ENCODE measurements at regions not wholly inside any gene's neighbourhood (a gene's known extent, or its start where the extent isn't known, plus 50 kb on each side); places are given as distances from the start of the nearest gene placed in this dataset.

- no peak for TF ChIP-seq YY1 (IDR thresholded peaks at IDR 0.05; ENCODE audit: insufficient read depth, insufficient read length)
- TF ChIP-seq ZNF274 (IDR thresholded peaks at IDR 0.05; ENCODE audit: low read depth, low read length), result no peak
- no peak for TF ChIP-seq SUZ12 (IDR thresholded peaks at IDR 0.05; ENCODE audit: extremely low read depth, insufficient read depth, insufficient read length)
Measured at GRCh38 chr1:213371525-213371846, 320.4 kb downstream of the RPS6KC1 start.
